ENCODE measurements at regions not wholly inside any gene's neighbourhood (a gene's known extent, or its start where the extent isn't known, plus 50 kb on each side); places are given as distances from the start of the nearest gene placed in this dataset.

- DNase-seq (ENCODE audit: low read depth in 1 of 2, low spot score in 2 of 2) (no peak), FAIRE-seq (no peak)
- Histone ChIP-seq H2BK20ac (ENCODE audit: low read length) (no peak overlapping the region), H3K14ac (ENCODE audit: insufficient read length) (no peak overlapping the region), H3K9ac (replicated peaks in 1 of 4; ENCODE audit: extremely low read depth in 1 of 4, low read depth in 3 of 4, low read length in 3 of 4) (no peak overlapping the region), H2AFZ (ENCODE audit: low read length) (no peak overlapping the region), H3K4ac (replicated peaks; ENCODE audit: insufficient read length, low read depth, low read length) (no peak overlapping the region), H2AK5ac (ENCODE audit: low read depth, low read length) (no peak overlapping the region), H3K56ac (replicated peaks; ENCODE audit: insufficient read length, low read depth, low read length) (no peak overlapping the region), H2BK12ac (ENCODE audit: low read depth, low read length) (no peak overlapping the region), H3K36me3 (ENCODE audit: control insufficient read depth in 2 of 4, insufficient read depth in 4 of 4, low read length in 3 of 4) (no peaks in the 10 kb centered on the region), H3K4me3 (ENCODE audit: extremely low read depth in 1 of 4, insufficient read depth in 2 of 4, low read depth in 3 of 4, low read length in 4 of 4) (no peak overlapping the region), H4K91ac (replicated peaks; ENCODE audit: insufficient read length, low read length) (no peak overlapping the region), H3K23ac (ENCODE audit: insufficient read length) (no peak overlapping the region), H3K9me3 (ENCODE audit: insufficient read depth in 2 of 2, low read depth in 1 of 2, low read length in 1 of 2) (no peaks in the 10 kb centered on the region), H3K4me2 (ENCODE audit: insufficient read depth in 1 of 2, low read depth in 2 of 2, low read length in 2 of 2) (no peak overlapping the region), H4K5ac (ENCODE audit: insufficient read length, low read depth, low read length) (no peak overlapping the region), H3K27ac (ENCODE audit: low read depth, low read length) (no peak overlapping the region), H3K4me1 (replicated peaks in 1 of 4; ENCODE audit: control insufficient read depth in 3 of 4, insufficient read depth in 4 of 4, low read length in 3 of 4) (no peaks in the 10 kb centered on the region), H2BK15ac (ENCODE audit: low read length) (no peak overlapping the region), H2BK5ac (ENCODE audit: low read depth, low read length) (no peak overlapping the region), H4K8ac (ENCODE audit: extremely low read depth, insufficient read depth, low read length) (no peak overlapping the region), H2BK120ac (replicated peaks; ENCODE audit: low read depth, low read length) (no peak overlapping the region), H3K18ac (ENCODE audit: extremely low read depth, low read length) (no peak overlapping the region), H3K23me2 (ENCODE audit: low read depth, low read length) (no peaks in the 10 kb centered on the region), H3K27me3 (replicated peaks in 1 of 4; ENCODE audit: control insufficient read depth in 3 of 4, extremely low read depth in 1 of 4, insufficient read depth in 3 of 4, low read length in 3 of 4) (no peaks in the 10 kb centered on the region), H3K79me1 (ENCODE audit: low read depth, low read length) (no peaks in the 10 kb centered on the region), H4K20me1 (replicated peaks in 1 of 2; ENCODE audit: control insufficient read depth in 1 of 2, insufficient read depth in 2 of 2, low read length in 2 of 2) (no peaks in the 10 kb centered on the region), H3K79me2 (ENCODE audit: control insufficient read depth in 1 of 2, insufficient read depth in 2 of 2, low read length in 2 of 2) (no peaks in the 10 kb centered on the region)
- no peak for TF ChIP-seq TCF12 (IDR thresholded peaks at IDR 0.05; ENCODE audit: low read depth, low read length)
- no peak for TF ChIP-seq USF2 (IDR thresholded peaks at IDR 0.05; ENCODE audit: low read length)
- TF ChIP-seq ASH2L (IDR thresholded peaks at IDR 0.05; ENCODE audit: low read length) = no peak
- TF ChIP-seq YY1 (IDR thresholded peaks at IDR 0.05; ENCODE audit: low read depth, low read length) = no peak
- POLR2A ChIA-PET (ENCODE audit: partially characterized antibody) = no interaction called here
- 90% methylated on average over 1 of the region's 1 CpG; no CpG with 5 or more reads in 1 of the 2 experiments for WGBS, 2 experiments (ENCODE audit: extremely low coverage in 1 of 2, insufficient coverage in 1 of 2, insufficient read length in 1 of 2, insufficient replicate concordance in 2 of 2, low coverage in 1 of 2, low lambda C conversion rate in 2 of 2, missing lambda C conversion rate in 1 of 2)
- CTCF ChIA-PET (ENCODE audit: partially characterized antibody) = interaction anchor here (0.8 to 1.1 kb wide), 2 partner anchors 111 to 141 kb away, joined by 3 to 4 read pairs; no protein-coding TSS in a partner anchor
Measured at GRCh38 chr7:17150018-17150417, 148.4 kb upstream of the AHR start.
